ENCODE measurements at regions not wholly inside any gene's neighbourhood (a gene's known extent, or its start where the extent isn't known, plus 50 kb on each side); places are given as distances from the start of the nearest gene placed in this dataset.

GRCh38 chr12:114974826-114975639, 291.1 kb upstream of the TBX3 start:
- TF ChIP-seq CTCF (IDR thresholded peaks at IDR 0.05; ENCODE audit: low read depth, low read length), result no peak
- Histone ChIP-seq H3K36me3 (no peaks in the 10 kb centered on the region), H3K4me3 (ENCODE audit: low read depth, low read length) (no peak overlapping the region), H3K27ac (no peak overlapping the region), H3K9me3 (ENCODE audit: severe bottlenecking) (no peaks in the 10 kb centered on the region), H3K27me3 (ENCODE audit: insufficient read depth, low read depth, severe bottlenecking) (peaks cover 3% of the 10 kb centered on the region)
- no peak for DNase-seq

- no peak overlapping the region for H3K27ac ChIP-seq
- H3K4me3 ChIP-seq (ENCODE audit: low read depth, low read length), result no peak overlapping the region
- no peaks in the 10 kb centered on the region for H3K36me3 ChIP-seq
- DNase-seq, result no peak
- no peak for TF ChIP-seq CTCF (IDR thresholded peaks at IDR 0.05; ENCODE audit: low read depth, low read length)
- H3K9me3 ChIP-seq (ENCODE audit: severe bottlenecking), result no peaks in the 10 kb centered on the region
- H3K27me3 ChIP-seq (ENCODE audit: insufficient read depth, low read depth, severe bottlenecking), result peaks cover 5% of the 10 kb centered on the region
These were observed 290.4 kb upstream of the TBX3 start for GRCh38 chr12:114974333-114974732.

GRCh38 chr12:114968727-114969126, 284.8 kb upstream of the TBX3 start:
- H3K9me3 ChIP-seq (ENCODE audit: severe bottlenecking), result no peaks in the 10 kb centered on the region
- H3K4me3 ChIP-seq (ENCODE audit: low read depth, low read length), result no peak overlapping the region
- no peak overlapping the region for H3K27ac ChIP-seq
- no peak for TF ChIP-seq CTCF (IDR thresholded peaks at IDR 0.05; ENCODE audit: low read depth, low read length)
- H3K27me3 ChIP-seq (ENCODE audit: insufficient read depth, low read depth, severe bottlenecking), result peaks cover 7% of the 10 kb centered on the region
- DNase-seq, result no peak
- H3K36me3 ChIP-seq, result no peaks in the 10 kb centered on the region

GRCh38 chr12:114967151-114967550, 283.2 kb upstream of the TBX3 start:
- DNase-seq, result no peak
- H3K27me3 ChIP-seq (ENCODE audit: insufficient read depth, low read depth, severe bottlenecking), result peaks cover 7% of the 10 kb centered on the region
- no peak overlapping the region for H3K4me3 ChIP-seq (ENCODE audit: low read depth, low read length)
- H3K36me3 ChIP-seq, result no peaks in the 10 kb centered on the region
- no peak for TF ChIP-seq CTCF (IDR thresholded peaks at IDR 0.05; ENCODE audit: low read depth, low read length)
- no peaks in the 10 kb centered on the region for H3K9me3 ChIP-seq (ENCODE audit: severe bottlenecking)
- H3K27ac ChIP-seq, result no peak overlapping the region

GRCh38 chr12:114964841-114965240, 280.9 kb upstream of the TBX3 start:
- Histone ChIP-seq H3K27me3 (ENCODE audit: insufficient read depth, low read depth, severe bottlenecking) (peaks cover 7% of the 10 kb centered on the region), H3K27ac (no peak overlapping the region), H3K36me3 (no peaks in the 10 kb centered on the region), H3K4me3 (ENCODE audit: low read depth, low read length) (no peak overlapping the region), H3K9me3 (ENCODE audit: severe bottlenecking) (no peaks in the 10 kb centered on the region)
- TF ChIP-seq CTCF (IDR thresholded peaks at IDR 0.05; ENCODE audit: low read depth, low read length), result no peak
- DNase-seq, result no peak

GRCh38 chr12:114963846-114964245, 279.9 kb upstream of the TBX3 start:
- H3K36me3 ChIP-seq, result no peaks in the 10 kb centered on the region
- H3K9me3 ChIP-seq (ENCODE audit: severe bottlenecking), result no peaks in the 10 kb centered on the region
- peaks cover 2% of the 10 kb centered on the region for H3K27me3 ChIP-seq (ENCODE audit: insufficient read depth, low read depth, severe bottlenecking)
- H3K4me3 ChIP-seq (ENCODE audit: low read depth, low read length), result no peak overlapping the region
- no peak for DNase-seq
- no peak for TF ChIP-seq CTCF (IDR thresholded peaks at IDR 0.05; ENCODE audit: low read depth, low read length)
- H3K27ac ChIP-seq, result no peak overlapping the region

All from WERI-Rb-1 (cell line).